ENCODE measurements at regions not wholly inside any gene's neighbourhood (a gene's known extent, or its start where the extent isn't known, plus 50 kb on each side); places are given as distances from the start of the nearest gene placed in this dataset.

DNA sequence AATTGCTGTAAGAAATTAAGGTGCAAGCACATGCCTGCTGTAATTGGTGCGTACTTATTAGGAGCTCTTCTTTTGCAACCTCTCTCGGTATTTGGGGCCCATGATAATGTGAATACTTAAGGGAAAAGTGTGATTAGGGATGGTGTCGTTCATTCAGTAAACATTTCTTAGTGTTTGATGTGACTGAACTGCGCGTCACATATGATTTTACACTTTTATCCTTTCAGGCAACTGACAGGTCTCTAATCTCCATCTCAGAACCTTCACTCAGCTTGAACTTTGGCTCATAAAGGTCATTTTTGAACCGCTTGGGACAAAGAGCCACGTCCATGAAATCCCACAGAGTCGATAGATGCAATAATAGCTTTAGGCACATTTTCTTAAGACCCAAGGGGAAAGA is 612.1 kb upstream of the PITX2 start:
- Histone ChIP-seq H2AK9ac (replicated peaks; ENCODE audit: low read depth, low read length, poor library complexity) (no peak overlapping the region), H3K23ac (ENCODE audit: low read depth, low read length) (no peak overlapping the region), H3K56ac (ENCODE audit: extremely low read depth, insufficient read depth, low read length) (no peak overlapping the region), H3K9me1 (ENCODE audit: insufficient read depth, low read length) (no peaks in the 10 kb centered on the region), H3K9ac (ENCODE audit: low read depth, low read length) (no peak overlapping the region), H2BK5ac (ENCODE audit: low read depth, low read length, poor library complexity, severe bottlenecking) (no peak overlapping the region), H3K18ac (ENCODE audit: low read depth, low read length) (no peak overlapping the region), H3K4me3 (ENCODE audit: insufficient read depth, low read depth, low read length) (no peak overlapping the region), H3K9me3 (ENCODE audit: control insufficient read depth, insufficient read depth, low read length) (no peaks in the 10 kb centered on the region; the same call in 1 of the 2 replicates), H3K27ac (ENCODE audit: insufficient read depth, low read length) (no peak overlapping the region), H3K4ac (ENCODE audit: low read depth, low read length) (no peak overlapping the region), H2AK5ac (ENCODE audit: low read depth, low read length) (no peak overlapping the region), H2BK15ac (ENCODE audit: low read depth, low read length) (no peak overlapping the region), H3K14ac (replicated peaks; ENCODE audit: low read depth, low read length) (no peak overlapping the region), H4K8ac (ENCODE audit: low read depth in 2 of 2, low read length in 2 of 2) (no peak overlapping the region), H3K79me1 (ENCODE audit: low read depth in 1 of 2, low read length in 2 of 2) (no peaks in the 10 kb centered on the region), H2BK20ac (ENCODE audit: low read depth, low read length) (no peak overlapping the region), H3K4me1 (ENCODE audit: control insufficient read depth, insufficient read depth, low read length) (0 out of 2 replicates have a peak, but pooled peaks cover 1% of the 10 kb centered on the region), H4K91ac (ENCODE audit: insufficient read depth, low read depth, low read length) (no peak overlapping the region), H2AFZ (replicated peaks; ENCODE audit: low read length, poor library complexity) (no peak overlapping the region), H2BK120ac (ENCODE audit: low read depth, low read length) (no peak overlapping the region), H3K4me2 (ENCODE audit: low read depth, low read length) (no peak overlapping the region), H3K27me3 (ENCODE audit: control insufficient read depth, insufficient read depth, low read length) (no peaks in the 10 kb centered on the region), H4K20me1 (ENCODE audit: insufficient read depth, low read length) (no peaks in the 10 kb centered on the region), H4K5ac (ENCODE audit: low read depth, low read length) (no peak overlapping the region), H3K36me3 (ENCODE audit: control insufficient read depth, insufficient read depth, low read length) (no peaks in the 10 kb centered on the region)
- no peak for TF ChIP-seq MAZ (IDR thresholded peaks at IDR 0.05; ENCODE audit: borderline replicate concordance, low read depth, low read length)
- no TSS peak for BruUV-seq (replicated peaks)
- ATAC-seq (ENCODE audit: low read depth) (no peak), DNase-seq (no peak)
- dilution Hi-C loops (cut with HindIII; ENCODE audit: low sequenced_read_pairs, unreplicated experiment), result no loop called here
- ChIA-PET CTCF (no interaction called here), POLR2A (ENCODE audit: unreplicated experiment) (no interaction called here)
- intact Hi-C loops (cut with micrococcal nuclease), result no loop called here
- in situ Hi-C loops (cut with MboI; ENCODE audit: low sequenced_read_pairs), result no loop called here
- no CpG with 5 or more reads among the region's 8 CpGs for WGBS, 2 experiments (ENCODE audit: extremely low coverage in 2 of 2, insufficient read length in 1 of 2)

All from IMR-90 (cell line).